Thyroid gland (tissue), 4 donors: ENCODE measurements at regions not wholly inside any gene's neighbourhood (a gene's known extent, or its start where the extent isn't known, plus 50 kb on each side); places are given as distances from the start of the nearest gene placed in this dataset.

Source experiments
- DNase-seq, 2 donors: peaks; one replicate each; pipeline ENCODE4 v3.0.0-alpha.2; 2019
- H3K27ac ChIP-seq, 3 donors: fragments of 200-600 bp; sonication (generic); 1 replicate in 2 of 3; 2 replicates in 1 of 3; pipeline ENCODE4 v1.5.1; 2016 to 2019; ENCODE audit warnings: mild to moderate bottlenecking in 1 of 3, moderate library complexity in 1 of 3
- H3K27me3 ChIP-seq: fragments of 200-600 bp; sonication (generic); one replicate; pipeline ENCODE4 v1.5.1; 2019
- H3K36me3 ChIP-seq, 2 donors: fragments of 200-600 bp; sonication (generic); one replicate each; pipeline ENCODE4 v1.5.1; 2016 to 2019
- H3K4me1 ChIP-seq, 2 donors: fragments of 200-600 bp; sonication (generic); one replicate each; pipeline ENCODE4 v1.5.1; 2017 to 2019
- H3K4me3 ChIP-seq, 3 donors: fragments of 200-600 bp; sonication (generic); replicated peaks in 1 of 3; 1 replicate in 2 of 3; 2 replicates in 1 of 3; pipeline ENCODE4 v1.5.1; 2016; ENCODE audit warnings: mild to moderate bottlenecking in 1 of 3
- H3K9me3 ChIP-seq: fragments of 200-600 bp; sonication (generic); one replicate; pipeline ENCODE4 v1.5.1; 2017
- CTCF ChIP-seq, 6 experiments: fragments of 200-600 bp in 3 of 6; fragments of 450-650 bp in 3 of 6; sonication (generic) in 3 of 6; IDR thresholded peaks; one replicate each; pipeline ENCODE4 v1.5.1; 2016 to 2019; ENCODE audit warnings: antibody characterized with exemption in 6 of 6, mild to moderate bottlenecking in 2 of 6, inconsistent platforms in 1 of 6, moderate library complexity in 1 of 6
- POLR2A ChIP-seq, 2 donors: fragments of 450-650 bp; IDR thresholded peaks; one replicate each; pipeline ENCODE4 v1.6.1; 2017; ENCODE audit warnings: antibody characterized with exemption in 2 of 2, mild to moderate bottlenecking in 2 of 2, moderate library complexity in 1 of 2
- WGBS, 2 donors: methylation state at CpG; one replicate each; pipeline ENCODE4 v1.1.5; 2017; 5-methylcytosine and 5-hydroxymethylcytosine counted together
- intact Hi-C: fragments of 100-400 bp; cut with DNase I; formaldehyde crosslinking; loops from one replicate; pipeline ENCODE4 v1.15.1; 2023

- Histone ChIP-seq H3K27ac (no peak overlapping the region), H3K27me3 (no peaks in the 10 kb centered on the region), H3K4me3 (no peak overlapping the region), H3K4me1 (no peaks in the 10 kb centered on the region), H3K36me3 (no peaks in the 10 kb centered on the region), H3K9me3 (no peaks in the 10 kb centered on the region)
- DNase-seq = no peak
- TF ChIP-seq CTCF (IDR thresholded peaks at IDR 0.05) = no peak
- TF ChIP-seq POLR2A (IDR thresholded peaks at IDR 0.05) = no peak
- intact Hi-C loops = no loop called here
Observed at GRCh38 chr3:66912306-66912705, 85.8 kb upstream of the KBTBD8 start.

- intact Hi-C loops = no loop called here
- Histone ChIP-seq H3K4me3 (no peak overlapping the region), H3K36me3 (no peaks in the 10 kb centered on the region), H3K4me1 (no peaks in the 10 kb centered on the region), H3K27ac (no peak overlapping the region), H3K27me3 (no peaks in the 10 kb centered on the region), H3K9me3 (no peaks in the 10 kb centered on the region)
- TF ChIP-seq POLR2A (IDR thresholded peaks at IDR 0.05) (no peak), CTCF (IDR thresholded peaks at IDR 0.05) (no peak)
- 95 to 97% methylated on average over 2 of the region's 2 CpGs for WGBS, 2 donors
- no peak for DNase-seq
Observed at GRCh38 chr3:66922058-66922457, 76.0 kb upstream of the KBTBD8 start.

GRCh38 chr3:66923969-66924368 is 74.1 kb upstream of the KBTBD8 start:
- no peaks in the 10 kb centered on the region for H3K4me1 ChIP-seq
- intact Hi-C loops = no loop called here
- no peaks in the 10 kb centered on the region for H3K36me3 ChIP-seq
- H3K27ac ChIP-seq = no peak overlapping the region
- no peaks in the 10 kb centered on the region for H3K27me3 ChIP-seq
- no peaks in the 10 kb centered on the region for H3K9me3 ChIP-seq
- no peak overlapping the region for H3K4me3 ChIP-seq
- TF ChIP-seq POLR2A (IDR thresholded peaks at IDR 0.05) (no peak), CTCF (IDR thresholded peaks at IDR 0.05) (no peak)
- DNase-seq = no peak

GRCh38 chr3:66928252-66928651 is 69.9 kb upstream of the KBTBD8 start:
- 82 to 83% methylated on average over 2 of the region's 2 CpGs for WGBS, 2 donors
- H3K9me3 ChIP-seq = no peaks in the 10 kb centered on the region
- no peak overlapping the region for H3K4me3 ChIP-seq
- no peaks in the 10 kb centered on the region for H3K4me1 ChIP-seq
- intact Hi-C loops = no loop called here
- no peak for DNase-seq
- H3K27me3 ChIP-seq = no peaks in the 10 kb centered on the region
- TF ChIP-seq CTCF (IDR thresholded peaks at IDR 0.05) (no peak), POLR2A (IDR thresholded peaks at IDR 0.05) (no peak)
- H3K27ac ChIP-seq = no peak overlapping the region
- no peaks in the 10 kb centered on the region for H3K36me3 ChIP-seq

- DNase-seq = no peak
- Histone ChIP-seq H3K9me3 (no peaks in the 10 kb centered on the region), H3K27me3 (no peaks in the 10 kb centered on the region), H3K27ac (no peak overlapping the region), H3K4me3 (no peak overlapping the region), H3K36me3 (no peaks in the 10 kb centered on the region), H3K4me1 (no peaks in the 10 kb centered on the region)
- WGBS, 2 donors = 41 to 44% methylated on average over 5 of the region's 5 CpGs
- TF ChIP-seq POLR2A (IDR thresholded peaks at IDR 0.05) = no peak
- TF ChIP-seq CTCF (IDR thresholded peaks at IDR 0.05) = no peak
- intact Hi-C loops = no loop called here
Observed at GRCh38 chr3:66931291-66931690, 66.8 kb upstream of the KBTBD8 start.
